ENCODE measurements at regions not wholly inside any gene's neighbourhood (a gene's known extent, or its start where the extent isn't known, plus 50 kb on each side); places are given as distances from the start of the nearest gene placed in this dataset.

DNA sequence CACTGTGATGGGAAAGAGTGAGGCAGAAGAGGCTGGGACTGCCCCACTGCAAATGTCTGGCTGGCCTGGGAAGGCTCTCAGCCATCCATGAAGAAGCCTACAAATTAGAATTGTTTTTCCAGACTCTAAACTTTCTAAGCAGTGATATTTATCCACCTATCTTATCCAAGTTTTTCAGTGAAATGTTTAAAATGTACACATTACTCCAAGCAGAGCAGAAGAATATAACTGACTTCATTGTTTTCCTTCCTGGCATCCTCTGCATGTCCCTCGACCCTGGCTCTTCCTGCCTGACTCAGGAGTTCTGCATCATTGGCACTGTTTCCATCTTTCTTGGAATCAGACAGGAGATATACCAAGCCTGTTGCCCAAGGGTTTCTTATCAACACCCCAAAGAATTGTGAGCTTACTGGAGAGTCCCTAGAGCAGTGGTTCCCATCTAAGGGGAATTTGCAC lies 401.5 kb upstream of the PROK2 start:
- DNase-seq: no peak
- H3K9me3 ChIP-seq (replicated peaks; ENCODE audit: insufficient read depth, low read length): no peaks in the 10 kb centered on the region

DNA sequence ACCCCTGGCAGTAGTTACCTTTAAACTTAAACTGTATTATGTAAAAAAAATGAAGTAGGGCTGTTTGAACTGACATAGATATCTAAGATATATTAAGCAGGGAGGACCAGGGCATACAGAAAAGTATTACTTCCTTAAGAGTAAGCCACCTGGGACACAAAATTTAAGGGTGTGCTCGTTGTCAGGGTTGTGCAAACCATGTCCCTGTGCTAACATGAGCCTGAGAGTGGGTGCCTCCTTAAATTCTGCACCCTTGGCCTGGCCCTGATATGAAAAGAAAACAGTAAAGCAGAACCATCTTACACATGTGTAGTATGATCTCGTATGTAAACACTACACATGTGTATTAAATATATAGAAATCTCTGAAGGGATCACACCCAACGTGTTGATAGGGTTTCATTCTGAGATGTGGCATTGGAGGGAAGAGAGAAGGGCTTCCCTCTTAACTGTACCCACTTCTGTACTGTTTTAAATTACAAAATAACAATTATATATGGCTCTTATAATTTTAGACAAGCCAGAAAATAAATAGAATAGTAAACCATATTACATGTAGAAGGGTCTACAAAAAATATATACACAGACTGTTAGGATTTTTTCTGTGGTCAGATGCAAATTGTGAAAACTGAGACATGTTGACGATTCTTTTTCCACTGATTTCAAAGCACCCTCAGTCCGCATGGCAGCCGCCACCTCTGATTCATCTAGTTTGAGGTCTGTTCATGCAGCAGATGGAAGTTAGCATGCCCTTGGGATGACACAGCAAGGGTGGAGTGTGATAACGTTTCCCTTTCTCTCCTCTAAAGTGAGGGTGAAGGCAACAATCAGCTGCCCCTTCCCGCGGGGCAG lies 400.8 kb upstream of the PROK2 start:
- Histone ChIP-seq H3K36me3 (replicated peaks; ENCODE audit: insufficient read depth, low read length) (no peaks in the 10 kb centered on the region), H3K4me2 (ENCODE audit: low read depth, low read length) (no peak overlapping the region), H3K79me2 (ENCODE audit: low read length) (no peaks in the 10 kb centered on the region), H3K9me2 (replicated peaks; ENCODE audit: insufficient read depth, low read length) (no peaks in the 10 kb centered on the region), H3K4me1 (ENCODE audit: low read length) (no peaks in the 10 kb centered on the region), H3F3A (ENCODE audit: insufficient read depth, low read length) (no peaks in the 10 kb centered on the region), H4K20me1 (ENCODE audit: insufficient read depth, low read length) (no peaks in the 10 kb centered on the region), H3K9ac (ENCODE audit: low read length) (no peak overlapping the region), H3K27me3 (replicated peaks; ENCODE audit: insufficient read depth, low read length) (no peaks in the 10 kb centered on the region), H3K27ac (ENCODE audit: low read length) (no peak overlapping the region), H3K9me3 (replicated peaks; ENCODE audit: insufficient read depth, low read length) (no peaks in the 10 kb centered on the region), H2AFZ (ENCODE audit: low read length) (no peak overlapping the region), H3K4me3 (ENCODE audit: low read length) (no peak overlapping the region)
- TF ChIP-seq EZH2 (optimal IDR thresholded peaks at IDR 0.05; ENCODE audit: low read depth, low read length) (no peak), EZH2phosphoT487 (IDR thresholded peaks at IDR 0.05; ENCODE audit: low read length) (no peak)
- TF ChIP-seq, protein P1, sequence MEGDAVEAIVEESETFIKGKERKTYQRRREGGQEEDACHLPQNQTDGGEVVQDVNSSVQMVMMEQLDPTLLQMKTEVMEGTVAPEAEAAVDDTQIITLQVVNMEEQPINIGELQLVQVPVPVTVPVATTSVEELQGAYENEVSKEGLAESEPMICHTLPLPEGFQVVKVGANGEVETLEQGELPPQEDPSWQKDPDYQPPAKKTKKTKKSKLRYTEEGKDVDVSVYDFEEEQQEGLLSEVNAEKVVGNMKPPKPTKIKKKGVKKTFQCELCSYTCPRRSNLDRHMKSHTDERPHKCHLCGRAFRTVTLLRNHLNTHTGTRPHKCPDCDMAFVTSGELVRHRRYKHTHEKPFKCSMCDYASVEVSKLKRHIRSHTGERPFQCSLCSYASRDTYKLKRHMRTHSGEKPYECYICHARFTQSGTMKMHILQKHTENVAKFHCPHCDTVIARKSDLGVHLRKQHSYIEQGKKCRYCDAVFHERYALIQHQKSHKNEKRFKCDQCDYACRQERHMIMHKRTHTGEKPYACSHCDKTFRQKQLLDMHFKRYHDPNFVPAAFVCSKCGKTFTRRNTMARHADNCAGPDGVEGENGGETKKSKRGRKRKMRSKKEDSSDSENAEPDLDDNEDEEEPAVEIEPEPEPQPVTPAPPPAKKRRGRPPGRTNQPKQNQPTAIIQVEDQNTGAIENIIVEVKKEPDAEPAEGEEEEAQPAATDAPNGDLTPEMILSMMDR (IDR thresholded peaks at IDR 0.05; ENCODE audit: low read length): no peak
- no peak for DNase-seq

More for the DNA sequence above, 401.5 kb upstream of the PROK2 start:
- H2AFZ ChIP-seq (ENCODE audit: low read length): no peak overlapping the region
- H3K9ac ChIP-seq (ENCODE audit: low read length): no peak overlapping the region
- H3K27me3 ChIP-seq (replicated peaks; ENCODE audit: insufficient read depth, low read length): no peaks in the 10 kb centered on the region
- no peaks in the 10 kb centered on the region for H3K4me1 ChIP-seq (ENCODE audit: low read length)
- H3K4me3 ChIP-seq (ENCODE audit: low read length): no peak overlapping the region
- no peaks in the 10 kb centered on the region for H3K36me3 ChIP-seq (replicated peaks; ENCODE audit: insufficient read depth, low read length)
- H4K20me1 ChIP-seq (ENCODE audit: insufficient read depth, low read length): no peaks in the 10 kb centered on the region
- no peak for TF ChIP-seq EZH2 (optimal IDR thresholded peaks at IDR 0.05; ENCODE audit: low read depth, low read length)
- TF ChIP-seq, protein P1 (IDR thresholded peaks at IDR 0.05; ENCODE audit: low read length): no peak
- TF ChIP-seq EZH2phosphoT487 (IDR thresholded peaks at IDR 0.05; ENCODE audit: low read length): no peak
- H3K4me2 ChIP-seq (ENCODE audit: low read depth, low read length): no peak overlapping the region
- no peaks in the 10 kb centered on the region for H3K79me2 ChIP-seq (ENCODE audit: low read length)
- H3K9me2 ChIP-seq (replicated peaks; ENCODE audit: insufficient read depth, low read length): no peaks in the 10 kb centered on the region
- no peaks in the 10 kb centered on the region for H3F3A ChIP-seq (ENCODE audit: insufficient read depth, low read length)
- H3K27ac ChIP-seq (ENCODE audit: low read length): no peak overlapping the region

DNA sequence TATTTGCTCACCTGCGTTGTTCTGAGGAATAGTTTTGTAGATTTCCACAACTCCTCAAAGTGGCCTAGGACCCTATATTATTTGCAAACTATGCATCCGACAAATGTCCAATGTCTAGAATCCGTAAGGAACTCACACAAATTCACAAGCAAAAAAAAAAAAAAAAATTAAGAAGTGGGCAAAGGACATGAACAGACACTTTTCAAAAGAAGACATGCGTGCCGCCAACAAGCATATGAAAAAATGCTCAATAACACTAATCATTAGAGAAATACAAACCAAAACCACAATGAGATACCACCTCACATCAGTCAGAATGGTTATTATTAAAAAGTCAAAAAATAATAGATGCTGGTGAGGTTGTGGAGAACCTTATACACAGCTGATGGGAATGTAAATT lies 398.5 kb upstream of the PROK2 start:
- no peaks in the 10 kb centered on the region for H3K4me1 ChIP-seq (ENCODE audit: low read length)
- no peaks in the 10 kb centered on the region for H4K20me1 ChIP-seq (ENCODE audit: insufficient read depth, low read length)
- no peaks in the 10 kb centered on the region for H3K79me2 ChIP-seq (ENCODE audit: low read length)
- TF ChIP-seq EZH2phosphoT487 (IDR thresholded peaks at IDR 0.05; ENCODE audit: low read length) (no peak), EZH2 (optimal IDR thresholded peaks at IDR 0.05; ENCODE audit: low read depth, low read length) (no peak)
- TF ChIP-seq, protein P1 (IDR thresholded peaks at IDR 0.05; ENCODE audit: low read length): no peak
- no peaks in the 10 kb centered on the region for H3K36me3 ChIP-seq (replicated peaks; ENCODE audit: insufficient read depth, low read length)
- H2AFZ ChIP-seq (ENCODE audit: low read length): no peak overlapping the region
- H3K4me3 ChIP-seq (ENCODE audit: low read length): no peak overlapping the region
- DNase-seq: no peak
- H3F3A ChIP-seq (ENCODE audit: insufficient read depth, low read length): no peaks in the 10 kb centered on the region
- no peaks in the 10 kb centered on the region for H3K9me3 ChIP-seq (replicated peaks; ENCODE audit: insufficient read depth, low read length)
- no peaks in the 10 kb centered on the region for H3K9me2 ChIP-seq (replicated peaks; ENCODE audit: insufficient read depth, low read length)
- H3K9ac ChIP-seq (ENCODE audit: low read length): no peak overlapping the region
- H3K4me2 ChIP-seq (ENCODE audit: low read depth, low read length): no peak overlapping the region
- no peaks in the 10 kb centered on the region for H3K27me3 ChIP-seq (replicated peaks; ENCODE audit: insufficient read depth, low read length)
- H3K27ac ChIP-seq (ENCODE audit: low read length): no peak overlapping the region
